Activated naive CD4-positive, alpha-beta T cell treated with anti-CD3 and anti-CD28 coated beads, Interleukin-2, amount 10 ng/mL, durations not matched to agents 7 days and 5 days (primary cell): ENCODE measurements at regions not wholly inside any gene's neighbourhood (a gene's known extent, or its start where the extent isn't known, plus 50 kb on each side); places are given as distances from the start of the nearest gene placed in this dataset.

ENCODE experiments used
- CTCF ChIA-PET: fragments of 350-600 bp; sonication (Branson Sonifier 250); formaldehyde crosslinking; loops from one replicate; lab custom pipeline; 2021; ENCODE audit warnings: antibody characterized with exemption; lab: Charles Lee
- DNase-seq: peaks from one replicate; pipeline ENCODE4 v3.0.0-alpha.2; 2020
- H3K27ac Mint-ChIP-seq: one replicate; pipeline ENCODE4 v1.8.0; 2021; ENCODE audit warnings: mild to moderate bottlenecking, moderate library complexity, mixed read lengths
- H3K27me3 Mint-ChIP-seq: one replicate; pipeline ENCODE4 v1.8.0; 2021; ENCODE audit warnings: mild to moderate bottlenecking, mixed read lengths
- H3K36me3 Mint-ChIP-seq: one replicate; pipeline ENCODE4 v1.8.0; 2021; ENCODE audit warnings: mixed read lengths
- H3K4me1 Mint-ChIP-seq: one replicate; pipeline ENCODE4 v1.8.0; 2021; ENCODE audit warnings: mixed read lengths
- H3K4me3 Mint-ChIP-seq: one replicate; pipeline ENCODE4 v1.8.0; 2021; ENCODE audit warnings: mild to moderate bottlenecking, moderate library complexity, mixed read lengths
- H3K9me3 Mint-ChIP-seq: one replicate; pipeline ENCODE4 v1.8.0; 2021; ENCODE audit warnings: mixed read lengths

DNA sequence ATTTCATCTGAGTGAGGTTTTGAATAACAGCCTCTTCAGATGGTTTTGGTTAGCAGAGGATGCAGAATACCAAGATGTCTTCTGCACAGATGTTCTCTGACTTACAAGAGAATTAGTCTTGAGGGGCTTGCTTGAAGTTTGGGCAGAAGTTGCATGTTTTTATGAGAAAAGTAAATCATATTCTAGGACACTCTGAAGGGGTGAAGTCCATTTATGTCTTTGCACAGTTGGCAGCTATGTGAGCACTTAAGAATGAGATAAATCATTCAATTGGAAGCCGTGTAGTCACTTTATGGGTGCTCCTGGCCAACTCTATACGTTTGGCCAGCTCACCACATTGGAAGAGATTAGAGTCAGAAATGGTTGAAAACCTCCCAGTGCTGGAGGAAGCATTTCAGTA lies 252.7 kb upstream of the KCNIP4 start:
- Mint-ChIP-seq H3K9me3 (no peaks in the 10 kb centered on the region), H3K27ac (no peak overlapping the region), H3K27me3 (no peaks in the 10 kb centered on the region), H3K4me3 (no peak overlapping the region), H3K36me3 (no peaks in the 10 kb centered on the region), H3K4me1 (no peaks in the 10 kb centered on the region)
- CTCF ChIA-PET: no interaction called here
- no peak for DNase-seq

DNA sequence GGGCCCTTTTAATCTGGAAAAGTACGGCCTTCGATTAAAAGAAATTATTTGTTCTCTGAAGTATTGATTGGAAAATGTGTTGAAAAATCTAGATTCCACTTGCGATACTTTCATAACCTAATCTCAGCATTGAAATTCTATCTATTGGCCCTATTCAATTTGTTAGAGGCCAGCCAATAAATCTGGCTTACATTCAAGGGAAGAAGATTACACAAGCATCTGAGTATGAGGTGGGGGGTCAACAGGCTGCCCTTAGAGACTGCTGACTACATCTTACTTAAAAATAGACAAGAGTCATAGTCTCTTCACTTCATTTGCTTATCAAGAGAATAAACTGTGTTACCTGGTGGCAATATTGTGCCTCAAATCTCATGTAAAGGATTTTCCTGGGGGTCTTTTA lies 248.0 kb upstream of the KCNIP4 start:
- CTCF ChIA-PET: no interaction called here
- Mint-ChIP-seq H3K27ac (no peak overlapping the region), H3K4me1 (no peaks in the 10 kb centered on the region), H3K9me3 (no peaks in the 10 kb centered on the region), H3K4me3 (no peak overlapping the region), H3K36me3 (no peaks in the 10 kb centered on the region), H3K27me3 (no peaks in the 10 kb centered on the region)
- DNase-seq: no peak

DNA sequence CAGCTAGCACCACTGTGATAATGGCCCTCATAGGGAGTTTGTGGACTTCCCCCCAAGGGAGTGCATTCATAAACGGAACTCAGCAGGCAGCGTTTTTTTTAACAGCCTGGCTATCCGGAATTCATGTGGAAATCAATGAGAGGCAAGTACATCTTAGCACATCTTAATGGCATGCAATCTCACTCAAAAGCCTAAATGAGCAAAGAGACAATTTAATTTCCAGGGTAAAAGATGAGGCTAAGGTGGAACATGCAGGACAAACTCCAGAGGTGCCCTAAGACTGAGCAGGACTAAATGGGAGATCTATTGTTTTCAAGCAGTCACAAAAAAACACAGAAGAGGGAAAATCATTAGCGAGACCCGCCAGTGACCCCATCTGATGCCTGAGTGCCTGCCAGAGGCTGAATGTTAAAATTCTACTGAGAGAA lies 243.5 kb upstream of the KCNIP4 start:
- no peaks in the 10 kb centered on the region for H3K9me3 Mint-ChIP-seq
- CTCF ChIA-PET: no interaction called here
- DNase-seq: no peak
- no peak overlapping the region for H3K27ac Mint-ChIP-seq
- no peak overlapping the region for H3K4me3 Mint-ChIP-seq
- H3K4me1 Mint-ChIP-seq: no peaks in the 10 kb centered on the region
- H3K27me3 Mint-ChIP-seq: no peaks in the 10 kb centered on the region
- no peaks in the 10 kb centered on the region for H3K36me3 Mint-ChIP-seq

GRCh38 chr4:22191565-22191964 lies 243.0 kb upstream of the KCNIP4 start:
- DNase-seq: no peak
- no peak overlapping the region for H3K4me3 Mint-ChIP-seq
- H3K27me3 Mint-ChIP-seq: no peaks in the 10 kb centered on the region
- CTCF ChIA-PET: no interaction called here
- no peaks in the 10 kb centered on the region for H3K4me1 Mint-ChIP-seq
- no peaks in the 10 kb centered on the region for H3K9me3 Mint-ChIP-seq
- no peaks in the 10 kb centered on the region for H3K36me3 Mint-ChIP-seq
- no peak overlapping the region for H3K27ac Mint-ChIP-seq

- DNase-seq: no peak
- Mint-ChIP-seq H3K27ac (no peak overlapping the region), H3K27me3 (no peaks in the 10 kb centered on the region), H3K36me3 (no peaks in the 10 kb centered on the region), H3K9me3 (no peaks in the 10 kb centered on the region), H3K4me3 (no peak overlapping the region), H3K4me1 (no peaks in the 10 kb centered on the region)
- CTCF ChIA-PET: no interaction called here
These were observed 242.3 kb upstream of the KCNIP4 start for GRCh38 chr4:22190855-22191254.

DNA sequence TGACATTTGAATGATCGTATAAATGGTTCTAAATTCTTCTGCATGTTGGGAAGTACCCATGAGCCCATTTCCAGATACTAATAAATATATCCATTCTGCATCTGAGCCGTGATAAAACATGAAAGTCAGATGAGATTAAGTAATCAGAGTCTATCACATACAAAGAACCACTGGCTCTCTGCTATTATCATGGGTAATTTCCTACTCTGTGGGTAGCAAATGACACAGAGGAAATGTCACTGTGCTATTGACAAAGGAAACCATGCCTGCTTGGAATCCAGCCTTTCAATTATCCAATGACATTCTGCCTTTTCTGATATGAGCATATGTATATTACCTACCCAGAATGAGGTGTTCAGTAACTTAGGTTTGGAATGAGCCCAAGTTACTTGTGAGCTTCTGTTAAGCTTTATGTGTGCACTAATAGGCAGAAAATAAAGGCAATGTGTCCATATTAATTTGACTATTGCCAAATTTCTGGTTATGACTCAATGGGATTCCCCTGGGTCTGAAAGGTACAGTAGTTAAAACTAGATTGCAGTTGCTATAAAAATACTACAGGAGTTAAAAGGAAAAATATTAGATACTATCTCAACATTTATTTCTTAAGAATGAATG lies 238.7 kb upstream of the KCNIP4 start:
- CTCF ChIA-PET: no interaction called here
- H3K27ac Mint-ChIP-seq: no peak overlapping the region
- H3K4me3 Mint-ChIP-seq: no peak overlapping the region
- no peaks in the 10 kb centered on the region for H3K9me3 Mint-ChIP-seq
- no peaks in the 10 kb centered on the region for H3K27me3 Mint-ChIP-seq
- no peaks in the 10 kb centered on the region for H3K4me1 Mint-ChIP-seq
- DNase-seq: no peak
- H3K36me3 Mint-ChIP-seq: no peaks in the 10 kb centered on the region

DNA sequence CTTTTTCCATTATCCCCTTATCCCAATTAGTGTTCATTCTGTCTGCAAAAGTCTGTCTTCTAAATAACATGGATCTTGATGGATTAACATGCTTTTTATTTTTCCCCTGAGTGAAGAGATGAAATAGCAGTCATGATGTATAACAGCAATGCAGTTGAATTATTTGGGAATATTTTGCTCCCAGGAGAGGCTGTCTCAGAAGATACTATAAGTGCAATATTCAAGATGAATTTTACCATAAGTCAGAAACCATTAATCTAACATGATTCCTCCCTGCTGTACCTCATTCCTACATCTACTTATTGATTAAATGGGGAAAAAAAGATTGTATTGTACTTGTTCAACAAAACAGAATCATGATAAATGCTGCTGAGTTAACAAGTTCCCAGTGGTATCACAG lies 233.2 kb upstream of the KCNIP4 start:
- no peak overlapping the region for H3K4me3 Mint-ChIP-seq
- no peak overlapping the region for H3K27ac Mint-ChIP-seq
- H3K9me3 Mint-ChIP-seq: peaks cover 2% of the 10 kb centered on the region
- no peaks in the 10 kb centered on the region for H3K4me1 Mint-ChIP-seq
- DNase-seq: no peak
- CTCF ChIA-PET: no interaction called here
- no peaks in the 10 kb centered on the region for H3K36me3 Mint-ChIP-seq
- no peaks in the 10 kb centered on the region for H3K27me3 Mint-ChIP-seq

DNA sequence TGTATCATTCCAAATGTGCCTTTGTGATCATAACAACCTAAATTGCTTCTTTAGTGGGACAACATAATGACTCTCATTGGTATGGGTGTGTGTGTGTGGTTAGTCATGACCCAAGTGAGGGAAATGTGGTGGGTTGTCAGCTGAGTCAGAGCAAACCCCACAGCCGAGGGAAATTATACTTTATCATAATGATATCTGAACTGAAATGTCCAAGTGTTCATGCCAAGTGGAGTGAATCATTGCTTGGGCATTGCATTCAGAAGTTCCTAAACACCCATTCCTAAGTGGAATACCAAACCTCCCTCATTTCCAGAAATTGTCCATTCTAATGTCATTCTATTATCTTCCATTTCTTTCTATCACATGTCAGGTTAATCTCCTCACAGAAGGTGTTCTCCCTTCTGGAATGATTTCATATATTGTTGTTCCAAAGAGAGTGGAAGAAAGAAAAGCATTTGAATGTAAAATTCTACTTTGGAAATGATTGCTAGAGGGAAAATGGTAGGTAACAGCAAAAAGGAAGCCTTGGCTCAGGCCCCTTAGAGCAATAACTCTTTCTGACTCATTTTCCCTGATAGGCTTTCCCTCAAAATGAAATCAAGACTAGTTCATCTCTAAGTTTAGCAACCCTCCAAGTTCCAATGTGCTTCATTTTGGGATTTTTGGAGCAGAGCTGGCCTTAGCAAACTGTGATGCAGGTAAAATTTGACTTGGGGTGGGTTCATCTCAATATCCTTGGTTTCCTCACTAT lies 230.7 kb upstream of the KCNIP4 start:
- DNase-seq: no peak

DNA sequence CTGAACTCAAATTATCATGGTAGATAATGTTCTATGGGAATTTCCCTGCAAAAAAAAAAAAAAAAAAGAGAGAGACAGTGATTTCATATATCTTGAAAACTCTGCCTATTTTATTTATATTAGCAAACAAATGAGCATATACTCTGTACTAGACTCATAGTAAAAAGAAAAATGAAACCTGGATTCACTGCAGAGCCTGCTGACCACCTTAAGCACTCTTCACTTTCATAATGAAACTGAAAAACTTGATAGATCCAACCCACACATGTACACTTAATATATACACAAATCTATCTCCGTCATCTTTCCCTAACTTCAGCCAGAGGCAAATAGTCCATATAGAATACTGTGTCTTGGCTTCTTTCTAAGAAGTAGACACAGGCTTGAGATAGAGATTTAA lies 226.1 kb upstream of the KCNIP4 start:
- Mint-ChIP-seq H3K27ac (no peak overlapping the region), H3K36me3 (no peaks in the 10 kb centered on the region), H3K4me3 (no peak overlapping the region)

More for the DNA sequence above, 230.7 kb upstream of the KCNIP4 start:
- no peaks in the 10 kb centered on the region for H3K27me3 Mint-ChIP-seq
- no peaks in the 10 kb centered on the region for H3K4me1 Mint-ChIP-seq
- peaks cover 6% of the 10 kb centered on the region for H3K9me3 Mint-ChIP-seq
- no peak overlapping the region for H3K27ac Mint-ChIP-seq
- CTCF ChIA-PET: no interaction called here
- H3K4me3 Mint-ChIP-seq: no peak overlapping the region
- no peaks in the 10 kb centered on the region for H3K36me3 Mint-ChIP-seq

GRCh38 chr4:22170353-22170752 lies 221.8 kb upstream of the KCNIP4 start:
- H3K36me3 Mint-ChIP-seq: no peaks in the 10 kb centered on the region
- peaks cover 12% of the 10 kb centered on the region for H3K9me3 Mint-ChIP-seq
- H3K27ac Mint-ChIP-seq: no peak overlapping the region
- no peaks in the 10 kb centered on the region for H3K4me1 Mint-ChIP-seq
- DNase-seq: no peak
- no peaks in the 10 kb centered on the region for H3K27me3 Mint-ChIP-seq
- no peak overlapping the region for H3K4me3 Mint-ChIP-seq
- CTCF ChIA-PET: no interaction called here

More for the DNA sequence above, 226.1 kb upstream of the KCNIP4 start:
- peaks cover 11% of the 10 kb centered on the region for H3K9me3 Mint-ChIP-seq
- no peaks in the 10 kb centered on the region for H3K27me3 Mint-ChIP-seq
- DNase-seq: no peak
- CTCF ChIA-PET: no interaction called here
- no peaks in the 10 kb centered on the region for H3K4me1 Mint-ChIP-seq

DNA sequence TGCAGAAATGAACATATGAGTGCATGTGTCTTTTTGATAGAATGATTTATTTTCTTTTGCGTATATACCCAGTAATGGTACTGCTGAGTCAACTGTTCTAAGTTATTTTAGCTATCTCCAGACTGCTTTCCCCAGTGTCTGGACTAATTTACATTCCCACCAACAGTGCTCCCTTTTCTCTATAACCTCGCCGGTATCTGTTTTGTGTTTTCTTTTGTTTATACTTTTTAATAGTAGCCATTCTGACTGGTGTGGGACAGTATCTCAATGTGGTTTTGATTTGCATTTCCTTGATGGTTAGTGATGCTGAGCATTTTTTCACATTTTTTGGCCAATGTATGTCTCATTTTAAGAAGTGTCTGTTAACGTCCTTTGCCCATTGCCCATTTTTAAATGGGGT lies 218.6 kb upstream of the KCNIP4 start:
- H3K36me3 Mint-ChIP-seq: no peaks in the 10 kb centered on the region
- H3K4me3 Mint-ChIP-seq: no peak overlapping the region
- H3K27ac Mint-ChIP-seq: no peak overlapping the region
- CTCF ChIA-PET: no interaction called here
- peaks cover 14% of the 10 kb centered on the region for H3K9me3 Mint-ChIP-seq
- no peaks in the 10 kb centered on the region for H3K4me1 Mint-ChIP-seq
- no peak for DNase-seq
- no peaks in the 10 kb centered on the region for H3K27me3 Mint-ChIP-seq

- Mint-ChIP-seq H3K36me3 (no peaks in the 10 kb centered on the region), H3K27ac (no peak overlapping the region), H3K4me1 (no peaks in the 10 kb centered on the region), H3K27me3 (no peaks in the 10 kb centered on the region), H3K9me3 (peaks cover 19% of the 10 kb centered on the region), H3K4me3 (no peak overlapping the region)
- CTCF ChIA-PET: no interaction called here
- DNase-seq: no peak
These were observed 213.9 kb upstream of the KCNIP4 start for GRCh38 chr4:22162454-22162853.

DNA sequence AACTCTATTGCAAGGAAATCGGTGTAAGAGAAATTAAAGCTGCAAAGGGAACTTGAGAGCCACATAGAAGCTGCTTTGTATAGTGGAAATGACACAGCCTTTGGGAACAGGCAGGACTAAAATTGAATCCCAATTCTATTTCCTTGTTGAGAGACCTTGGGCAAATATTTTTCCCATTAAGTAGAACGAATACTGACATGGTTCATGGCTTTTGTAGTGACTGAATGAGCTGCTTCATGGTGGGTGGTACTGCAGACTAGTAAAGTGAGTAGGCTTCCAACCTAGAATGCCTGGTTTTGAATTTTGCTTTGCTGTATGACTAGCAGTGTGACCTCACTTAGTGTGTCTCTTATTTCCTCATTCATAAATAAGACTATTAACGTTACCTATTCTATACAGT lies 182.2 kb upstream of the KCNIP4 start:
- Mint-ChIP-seq H3K4me1 (no peaks in the 10 kb centered on the region), H3K9me3 (no peaks in the 10 kb centered on the region), H3K36me3 (no peaks in the 10 kb centered on the region), H3K27ac (no peak overlapping the region), H3K4me3 (no peak overlapping the region), H3K27me3 (no peaks in the 10 kb centered on the region)
- CTCF ChIA-PET: interaction anchor here (1.3 kb wide), 1 partner anchor 8 kb away, joined by 3 read pairs; no protein-coding TSS in a partner anchor
- no peak for DNase-seq

DNA sequence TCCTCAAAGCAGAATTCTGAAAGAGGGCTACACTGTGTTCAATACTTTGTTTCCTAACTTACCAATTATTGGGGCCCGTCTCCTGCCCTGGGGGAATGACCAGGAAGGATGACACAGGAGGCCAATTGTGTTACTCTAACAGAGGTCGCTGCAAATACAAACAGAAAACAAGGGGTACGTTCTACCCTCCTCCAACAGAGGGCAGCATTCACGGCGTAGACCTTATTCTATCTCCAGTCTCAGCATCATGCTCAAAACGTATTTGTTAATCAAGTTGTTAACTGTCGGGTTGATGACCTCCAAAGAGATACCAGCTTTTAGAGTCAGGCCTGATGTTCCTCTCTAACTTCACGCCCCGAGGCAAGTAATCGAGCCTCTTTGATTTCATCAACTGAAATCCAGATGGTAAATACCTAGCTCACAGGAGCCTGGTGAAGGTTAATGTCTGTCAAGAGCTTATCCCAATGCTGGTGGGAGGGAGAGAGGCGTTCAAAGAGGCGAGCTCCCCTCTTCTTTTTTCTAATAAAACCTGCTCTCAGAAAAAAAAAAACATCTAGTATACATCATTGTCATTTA lies 181.0 kb upstream of the KCNIP4 start:
- Mint-ChIP-seq H3K4me3 (no peak overlapping the region), H3K9me3 (peaks cover 3% of the 10 kb centered on the region), H3K27me3 (no peaks in the 10 kb centered on the region), H3K4me1 (no peaks in the 10 kb centered on the region), H3K27ac (no peak overlapping the region), H3K36me3 (no peaks in the 10 kb centered on the region)
- DNase-seq: peak; percentile 32
- CTCF ChIA-PET: interaction anchor here (1.1 to 1.3 kb wide), 2 partner anchors 10 to 259 kb away, joined by 3 to 4 read pairs; no protein-coding TSS in a partner anchor

- Mint-ChIP-seq H3K4me1 (no peaks in the 10 kb centered on the region), H3K36me3 (no peaks in the 10 kb centered on the region), H3K27me3 (no peaks in the 10 kb centered on the region), H3K4me3 (no peak overlapping the region), H3K27ac (no peak overlapping the region), H3K9me3 (peaks cover 19% of the 10 kb centered on the region)
- CTCF ChIA-PET: no interaction called here
- no peak for DNase-seq
These were observed 173.5 kb upstream of the KCNIP4 start for GRCh38 chr4:22122062-22122461.
